ENCODE measurements at regions not wholly inside any gene's neighbourhood (a gene's known extent, or its start where the extent isn't known, plus 50 kb on each side); places are given as distances from the start of the nearest gene placed in this dataset.

DNA sequence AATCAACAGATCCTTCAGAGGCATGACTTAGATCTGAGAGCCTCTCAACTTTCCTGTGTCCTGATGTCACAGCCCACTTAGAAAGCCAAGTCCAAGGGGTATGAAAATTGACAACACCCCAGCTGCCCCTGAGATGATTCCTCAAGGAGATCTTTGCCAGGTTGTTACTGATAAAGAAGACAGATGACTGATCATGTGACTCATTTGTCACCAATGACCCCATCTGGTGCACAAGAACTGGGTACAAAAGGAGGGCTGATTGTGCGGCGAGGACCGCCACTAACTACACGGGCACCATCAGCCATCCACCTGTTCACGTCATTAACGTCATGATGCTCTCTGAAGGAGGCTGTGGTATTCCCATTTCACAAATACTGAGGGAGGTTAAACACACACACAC lies 583.2 kb upstream of the KLF4 start:
- peak overlapping the region in 1 of 7 donors; percentile 33 for H3K27ac Mint-ChIP-seq
- peaks cover 28 to 34% of the 10 kb centered on the region in 2 donors for H3K4me1 ChIP-seq (ENCODE audit: control insufficient read depth in 1 of 2, insufficient read depth in 2 of 2, low read length in 2 of 2)
- no peak for DNase-seq
- H3K4me2 ChIP-seq (replicated peaks; ENCODE audit: extremely low read depth, low read length, poor library complexity, severe bottlenecking) = no peak overlapping the region
- no peaks in the 10 kb centered on the region for H3K9me3 Mint-ChIP-seq
- H3K9me3 ChIP-seq (replicated peaks in 1 of 2; ENCODE audit: control insufficient read depth in 1 of 2, insufficient read depth in 1 of 2, low read length in 2 of 2) = no peaks in the 10 kb centered on the region
- H2AFZ ChIP-seq (ENCODE audit: insufficient read depth, low read depth, low read length, poor library complexity, severe bottlenecking) = no peak overlapping the region
- peaks cover 0 to 4% (median 2%) of the 10 kb centered on the region in 3 donors for H3K27me3 Mint-ChIP-seq (ENCODE audit: low read depth in 3 of 3)
- no peak overlapping the region for H3K4me3 Mint-ChIP-seq
- no peak overlapping the region for H3K27ac ChIP-seq (ENCODE audit: low read depth in 1 of 2, low read length in 2 of 2)
- H3K79me2 ChIP-seq (ENCODE audit: insufficient read depth, low read length) = no peaks in the 10 kb centered on the region
- TF ChIP-seq, protein P1, sequence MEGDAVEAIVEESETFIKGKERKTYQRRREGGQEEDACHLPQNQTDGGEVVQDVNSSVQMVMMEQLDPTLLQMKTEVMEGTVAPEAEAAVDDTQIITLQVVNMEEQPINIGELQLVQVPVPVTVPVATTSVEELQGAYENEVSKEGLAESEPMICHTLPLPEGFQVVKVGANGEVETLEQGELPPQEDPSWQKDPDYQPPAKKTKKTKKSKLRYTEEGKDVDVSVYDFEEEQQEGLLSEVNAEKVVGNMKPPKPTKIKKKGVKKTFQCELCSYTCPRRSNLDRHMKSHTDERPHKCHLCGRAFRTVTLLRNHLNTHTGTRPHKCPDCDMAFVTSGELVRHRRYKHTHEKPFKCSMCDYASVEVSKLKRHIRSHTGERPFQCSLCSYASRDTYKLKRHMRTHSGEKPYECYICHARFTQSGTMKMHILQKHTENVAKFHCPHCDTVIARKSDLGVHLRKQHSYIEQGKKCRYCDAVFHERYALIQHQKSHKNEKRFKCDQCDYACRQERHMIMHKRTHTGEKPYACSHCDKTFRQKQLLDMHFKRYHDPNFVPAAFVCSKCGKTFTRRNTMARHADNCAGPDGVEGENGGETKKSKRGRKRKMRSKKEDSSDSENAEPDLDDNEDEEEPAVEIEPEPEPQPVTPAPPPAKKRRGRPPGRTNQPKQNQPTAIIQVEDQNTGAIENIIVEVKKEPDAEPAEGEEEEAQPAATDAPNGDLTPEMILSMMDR (IDR thresholded peaks at IDR 0.05) = no peak
- no peaks in the 10 kb centered on the region for H3K36me3 ChIP-seq (replicated peaks in 1 of 2; ENCODE audit: control insufficient read depth in 1 of 2, insufficient read depth in 2 of 2, low read length in 2 of 2)
- H3K4me1 Mint-ChIP-seq = peaks cover 49% of the 10 kb centered on the region
- WGBS (ENCODE audit: insufficient coverage) = 100% methylated on average over 5 of the region's 6 CpGs
- H3K4me3 ChIP-seq (replicated peaks in 1 of 3; ENCODE audit: low read depth in 2 of 3, low read length in 3 of 3) = no peak overlapping the region
- no peaks in the 10 kb centered on the region for H4K20me1 ChIP-seq (ENCODE audit: insufficient read depth, low read length)
- intact Hi-C loops (cut with micrococcal nuclease) = no loop called here
- no peak overlapping the region for H3K9ac ChIP-seq (ENCODE audit: insufficient read depth, low read length, poor library complexity, severe bottlenecking)
- H3K27me3 ChIP-seq (ENCODE audit: control insufficient read depth in 2 of 2, insufficient read depth in 2 of 2, low read length in 2 of 2) = no peaks in the 10 kb centered on the region
- H3K36me3 Mint-ChIP-seq = no peaks in the 10 kb centered on the region

- Histone ChIP-seq H3K4me2 (replicated peaks; ENCODE audit: extremely low read depth, low read length, poor library complexity, severe bottlenecking) (no peak overlapping the region), H3K79me2 (ENCODE audit: insufficient read depth, low read length) (no peaks in the 10 kb centered on the region), H3K4me1 (ENCODE audit: control insufficient read depth in 1 of 2, insufficient read depth in 2 of 2, low read length in 2 of 2) (peaks cover 28 to 34% of the 10 kb centered on the region in 2 donors), H3K9ac (ENCODE audit: insufficient read depth, low read length, poor library complexity, severe bottlenecking) (no peak overlapping the region), H3K4me3 (replicated peaks in 1 of 3; ENCODE audit: low read depth in 2 of 3, low read length in 3 of 3) (no peak overlapping the region), H3K9me3 (replicated peaks in 1 of 2; ENCODE audit: control insufficient read depth in 1 of 2, insufficient read depth in 1 of 2, low read length in 2 of 2) (no peaks in the 10 kb centered on the region), H3K27ac (ENCODE audit: low read depth in 1 of 2, low read length in 2 of 2) (no peak overlapping the region), H3K27me3 (ENCODE audit: control insufficient read depth in 2 of 2, insufficient read depth in 2 of 2, low read length in 2 of 2) (no peaks in the 10 kb centered on the region), H4K20me1 (ENCODE audit: insufficient read depth, low read length) (no peaks in the 10 kb centered on the region), H3K36me3 (replicated peaks in 1 of 2; ENCODE audit: control insufficient read depth in 1 of 2, insufficient read depth in 2 of 2, low read length in 2 of 2) (no peaks in the 10 kb centered on the region), H2AFZ (ENCODE audit: insufficient read depth, low read depth, low read length, poor library complexity, severe bottlenecking) (no peak overlapping the region)
- no peak for DNase-seq
- no peak overlapping the region for H3K27ac Mint-ChIP-seq
- H3K36me3 Mint-ChIP-seq = no peaks in the 10 kb centered on the region
- H3K27me3 Mint-ChIP-seq (ENCODE audit: low read depth in 3 of 3) = peaks cover 1 to 2% (median 2%) of the 10 kb centered on the region in 3 donors
- no peaks in the 10 kb centered on the region for H3K9me3 Mint-ChIP-seq
- TF ChIP-seq, protein P1 (IDR thresholded peaks at IDR 0.05) = no peak
- 100% methylated on average over 5 of the region's 5 CpGs for WGBS (ENCODE audit: insufficient coverage)
- no peak overlapping the region for H3K4me3 Mint-ChIP-seq
- intact Hi-C loops (cut with micrococcal nuclease) = no loop called here
- H3K4me1 Mint-ChIP-seq = peaks cover 52% of the 10 kb centered on the region
These were observed 581.3 kb upstream of the KLF4 start for GRCh38 chr9:108070861-108071260.

All from CD14-positive monocyte (primary cell).